GM12892 (cell line): ENCODE measurements at regions not wholly inside any gene's neighbourhood (a gene's known extent, or its start where the extent isn't known, plus 50 kb on each side); places are given as distances from the start of the nearest gene placed in this dataset.

Experiments
- POLR2A ChIP-seq: IDR thresholded peaks from 2 replicates; pipeline ENCODE4 v1.6.1; 2011; ENCODE audit warnings: low read depth, low read length, control low read depth
- POLR2AphosphoS5 ChIP-seq: IDR thresholded peaks from 2 replicates; pipeline ENCODE4 v1.6.1; 2011; ENCODE audit warnings: low read depth, low read length, control low read depth

GRCh38 chr11:106463154-106463553 is 385.7 kb downstream of the AASDHPPT start:
- TF ChIP-seq POLR2A (no peak), POLR2AphosphoS5 (no peak)
